ENCODE measurements at regions not wholly inside any gene's neighbourhood (a gene's known extent, or its start where the extent isn't known, plus 50 kb on each side); places are given as distances from the start of the nearest gene placed in this dataset.

DNA sequence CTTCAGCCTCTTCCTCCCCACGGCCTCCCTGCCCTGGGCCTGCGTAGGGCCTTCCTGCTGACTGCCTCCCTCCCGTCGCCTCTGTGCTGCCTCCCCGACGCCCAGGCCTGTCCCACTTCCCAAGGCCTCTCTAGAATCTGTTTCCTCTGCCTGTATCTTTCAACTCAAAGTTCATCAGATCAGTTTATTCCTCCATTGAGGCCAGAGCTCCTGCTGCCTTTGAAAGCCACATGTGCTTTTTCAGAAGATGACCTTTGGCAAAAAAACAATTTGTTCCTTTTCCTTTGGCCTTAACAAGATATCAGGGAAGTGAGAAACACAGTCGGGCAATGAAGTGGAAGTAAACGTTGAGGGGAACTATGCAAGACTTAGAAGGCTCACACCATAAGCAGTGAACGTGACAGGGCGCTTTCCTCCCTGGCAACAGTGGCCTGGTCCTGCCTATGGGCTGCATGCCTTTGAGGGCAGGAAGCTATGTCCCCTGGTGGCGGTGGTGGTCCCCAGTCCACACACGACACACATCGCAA lies 85.9 kb downstream of the PSMG1 start:
- Histone ChIP-seq H3K27me3 (no peaks in the 10 kb centered on the region), H3K4me3 (ENCODE audit: low read depth in 1 of 2, low read length in 1 of 2) (no peak overlapping the region), H3K4me1 (ENCODE audit: control insufficient read depth in 1 of 2, insufficient read depth in 1 of 2, low read depth in 1 of 2, low read length in 1 of 2) (peaks cover 9 to 57% of the 10 kb centered on the region in 2 experiments), H3K36me3 (no peaks in the 10 kb centered on the region), H3K9me3 (no peaks in the 10 kb centered on the region), H3K27ac (peak overlapping the region; percentile 62)
- TF ChIP-seq, protein P1, sequence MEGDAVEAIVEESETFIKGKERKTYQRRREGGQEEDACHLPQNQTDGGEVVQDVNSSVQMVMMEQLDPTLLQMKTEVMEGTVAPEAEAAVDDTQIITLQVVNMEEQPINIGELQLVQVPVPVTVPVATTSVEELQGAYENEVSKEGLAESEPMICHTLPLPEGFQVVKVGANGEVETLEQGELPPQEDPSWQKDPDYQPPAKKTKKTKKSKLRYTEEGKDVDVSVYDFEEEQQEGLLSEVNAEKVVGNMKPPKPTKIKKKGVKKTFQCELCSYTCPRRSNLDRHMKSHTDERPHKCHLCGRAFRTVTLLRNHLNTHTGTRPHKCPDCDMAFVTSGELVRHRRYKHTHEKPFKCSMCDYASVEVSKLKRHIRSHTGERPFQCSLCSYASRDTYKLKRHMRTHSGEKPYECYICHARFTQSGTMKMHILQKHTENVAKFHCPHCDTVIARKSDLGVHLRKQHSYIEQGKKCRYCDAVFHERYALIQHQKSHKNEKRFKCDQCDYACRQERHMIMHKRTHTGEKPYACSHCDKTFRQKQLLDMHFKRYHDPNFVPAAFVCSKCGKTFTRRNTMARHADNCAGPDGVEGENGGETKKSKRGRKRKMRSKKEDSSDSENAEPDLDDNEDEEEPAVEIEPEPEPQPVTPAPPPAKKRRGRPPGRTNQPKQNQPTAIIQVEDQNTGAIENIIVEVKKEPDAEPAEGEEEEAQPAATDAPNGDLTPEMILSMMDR (IDR thresholded peaks at IDR 0.05) = no peak

DNA sequence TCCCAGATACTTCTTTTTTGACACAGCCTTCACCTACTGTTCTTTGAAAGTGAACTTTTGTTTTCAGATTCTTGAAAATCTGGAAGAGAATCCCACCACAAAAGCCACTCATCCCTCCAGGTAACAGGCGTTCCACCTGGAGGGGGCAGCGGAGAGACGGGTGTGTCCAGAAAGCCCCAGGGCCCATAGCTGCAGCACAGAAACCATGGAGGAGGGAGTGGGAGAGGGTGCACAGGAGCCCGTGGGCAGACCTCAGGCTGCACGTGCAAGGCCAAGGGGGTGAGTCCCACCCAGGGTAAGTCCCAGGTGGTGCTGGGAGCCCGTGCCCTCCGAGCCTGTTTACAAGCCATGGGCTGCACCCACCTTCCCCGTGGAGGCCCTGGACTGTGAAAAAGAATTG lies 86.5 kb downstream of the PSMG1 start:
- TF ChIP-seq, protein P1 (IDR thresholded peaks at IDR 0.05) = no peak
- H3K4me1 ChIP-seq (ENCODE audit: control insufficient read depth in 1 of 2, insufficient read depth in 1 of 2, low read depth in 1 of 2, low read length in 1 of 2) = peaks cover 9 to 57% of the 10 kb centered on the region in 2 experiments
- no peaks in the 10 kb centered on the region for H3K36me3 ChIP-seq
- H3K9me3 ChIP-seq = no peaks in the 10 kb centered on the region
- no peak overlapping the region for H3K4me3 ChIP-seq (ENCODE audit: low read depth in 1 of 2, low read length in 1 of 2)
- H3K27me3 ChIP-seq = no peaks in the 10 kb centered on the region
- H3K27ac ChIP-seq = no peak overlapping the region

DNA sequence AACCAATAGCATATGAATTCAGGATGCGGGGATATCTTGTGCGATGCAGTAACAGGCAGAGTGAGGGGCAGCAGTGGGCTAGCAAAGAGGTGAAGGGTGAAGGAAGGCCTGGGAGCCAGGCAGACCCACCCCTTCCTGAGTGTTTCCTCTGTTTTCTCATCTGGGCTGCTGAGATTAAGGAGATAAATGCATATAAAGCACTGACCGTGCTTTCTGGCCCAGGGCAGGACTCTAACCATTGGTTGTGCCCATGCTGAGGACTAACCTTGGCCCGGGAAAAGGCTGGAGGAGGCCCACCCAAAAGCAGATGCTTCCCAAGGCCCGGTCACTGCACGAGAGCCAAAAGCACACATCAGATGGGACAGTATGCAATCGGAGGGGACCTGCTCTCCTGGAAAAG lies 87.6 kb downstream of the PSMG1 start:
- no peaks in the 10 kb centered on the region for H3K27me3 ChIP-seq
- TF ChIP-seq, protein P1 (IDR thresholded peaks at IDR 0.05) = no peak
- H3K4me1 ChIP-seq (ENCODE audit: control insufficient read depth in 1 of 2, insufficient read depth in 1 of 2, low read depth in 1 of 2, low read length in 1 of 2) = peaks cover 9 to 57% of the 10 kb centered on the region in 2 experiments
- no peak overlapping the region for H3K4me3 ChIP-seq (ENCODE audit: low read depth in 1 of 2, low read length in 1 of 2)
- no peaks in the 10 kb centered on the region for H3K9me3 ChIP-seq
- no peaks in the 10 kb centered on the region for H3K36me3 ChIP-seq
- H3K27ac ChIP-seq = no peak overlapping the region

- no peaks in the 10 kb centered on the region for H3K36me3 ChIP-seq
- H3K9me3 ChIP-seq = no peaks in the 10 kb centered on the region
- TF ChIP-seq, protein P1 (IDR thresholded peaks at IDR 0.05) = no peak
- no peak overlapping the region for H3K4me3 ChIP-seq (ENCODE audit: low read depth in 1 of 2, low read length in 1 of 2)
- H3K4me1 ChIP-seq (ENCODE audit: control insufficient read depth in 1 of 2, insufficient read depth in 1 of 2, low read depth in 1 of 2, low read length in 1 of 2) = peaks cover 9 to 57% of the 10 kb centered on the region in 2 experiments
- peak overlapping the region; percentile 41 for H3K27ac ChIP-seq
- no peaks in the 10 kb centered on the region for H3K27me3 ChIP-seq
These were observed 88.2 kb downstream of the PSMG1 start for GRCh38 chr21:39094847-39095579.

- Histone ChIP-seq H3K9me3 (no peaks in the 10 kb centered on the region), H3K4me3 (ENCODE audit: low read depth in 1 of 2, low read length in 1 of 2) (no peak overlapping the region), H3K4me1 (ENCODE audit: control insufficient read depth in 1 of 2, insufficient read depth in 1 of 2, low read depth in 1 of 2, low read length in 1 of 2) (peaks cover 9 to 57% of the 10 kb centered on the region in 2 experiments), H3K27me3 (no peaks in the 10 kb centered on the region), H3K36me3 (no peaks in the 10 kb centered on the region), H3K27ac (peak overlapping the region; percentile 41)
- TF ChIP-seq, protein P1 (IDR thresholded peaks at IDR 0.05) = no peak
These were observed 89.0 kb downstream of the PSMG1 start for GRCh38 chr21:39094087-39094780.
